Tibial artery (tissue), 4 donors: ENCODE measurements at regions not wholly inside any gene's neighbourhood (a gene's known extent, or its start where the extent isn't known, plus 50 kb on each side); places are given as distances from the start of the nearest gene placed in this dataset.

Experiments used
- DNase-seq, 2 donors: peaks; one replicate each; pipeline ENCODE4 v3.0.0-alpha.2; 2019
- H3K27ac ChIP-seq, 2 donors: fragments of 200-600 bp; sonication (generic) in 1 of 2; 1 replicate in 1 of 2; 2 replicates in 1 of 2; pipeline ENCODE4 v1.5.1; 2018 to 2019; ENCODE audit warnings: mild to moderate bottlenecking in 1 of 2
- H3K27me3 ChIP-seq, 2 donors: fragments of 200-600 bp; sonication (generic) in 1 of 2; one replicate each; pipeline versions ENCODE4 v1.5.1 to v1.6.0; 2016 to 2019
- H3K36me3 ChIP-seq, 3 donors: fragments of 200-600 bp; sonication (generic) in 2 of 3; one replicate each; pipeline ENCODE4 v1.5.1; 2016 to 2019; ENCODE audit warnings: mild to moderate bottlenecking in 2 of 3
- H3K4me1 ChIP-seq, 4 donors: fragments of 200-600 bp; sonication (generic) in 2 of 4; 1 replicate in 3 of 4; 2 replicates in 1 of 4; pipeline ENCODE4 v1.5.1; 2016 to 2019
- H3K4me3 ChIP-seq, 2 donors: fragments of 200-600 bp; sonication (generic) in 1 of 2; 1 replicate in 1 of 2; 2 replicates in 1 of 2; pipeline ENCODE4 v1.5.1; 2018 to 2019; ENCODE audit warnings: mild to moderate bottlenecking in 2 of 2
- H3K9me3 ChIP-seq, 3 donors: fragments of 200-600 bp; sonication (generic) in 1 of 3; one replicate each; pipeline ENCODE4 v1.5.1; 2016 to 2019
- CTCF ChIP-seq, 2 experiments: fragments of 200-600 bp in 1 of 2; fragments of 450-650 bp in 1 of 2; IDR thresholded peaks; one replicate each; pipeline ENCODE4 v1.5.1; 2017 to 2019; ENCODE audit warnings: antibody characterized with exemption in 2 of 2, mild to moderate bottlenecking in 1 of 2, moderate library complexity in 1 of 2
- intact Hi-C: fragments of 100-400 bp; cut with DNase I; formaldehyde crosslinking; loops from one replicate; pipeline ENCODE4 v1.15.0; 2023; ENCODE audit warnings: low total_unique reads

GRCh38 chr1:189678779-189679178 is 798.9 kb downstream of the BRINP3 start:
- Histone ChIP-seq H3K4me1 (no peaks in the 10 kb centered on the region), H3K4me3 (no peak overlapping the region), H3K27ac (no peak overlapping the region), H3K9me3 (no peaks in the 10 kb centered on the region), H3K27me3 (no peaks in the 10 kb centered on the region), H3K36me3 (no peaks in the 10 kb centered on the region)
- no peak for TF ChIP-seq CTCF (IDR thresholded peaks at IDR 0.05)
- no peak for DNase-seq
- intact Hi-C loops = no loop called here

GRCh38 chr1:189681252-189681919 is 796.3 kb downstream of the BRINP3 start:
- DNase-seq = no peak
- Histone ChIP-seq H3K27me3 (no peaks in the 10 kb centered on the region), H3K36me3 (no peaks in the 10 kb centered on the region), H3K9me3 (no peaks in the 10 kb centered on the region), H3K4me1 (no peaks in the 10 kb centered on the region), H3K4me3 (no peak overlapping the region), H3K27ac (no peak overlapping the region)
- intact Hi-C loops = no loop called here
- TF ChIP-seq CTCF (IDR thresholded peaks at IDR 0.05) = no peak

GRCh38 chr1:189682591-189682990 is 795.1 kb downstream of the BRINP3 start:
- DNase-seq = no peak
- no peaks in the 10 kb centered on the region for H3K9me3 ChIP-seq
- H3K27me3 ChIP-seq = no peaks in the 10 kb centered on the region
- H3K36me3 ChIP-seq = no peaks in the 10 kb centered on the region
- no peak for TF ChIP-seq CTCF (IDR thresholded peaks at IDR 0.05)
- H3K4me3 ChIP-seq = no peak overlapping the region
- H3K27ac ChIP-seq = no peak overlapping the region
- H3K4me1 ChIP-seq = no peaks in the 10 kb centered on the region
- intact Hi-C loops = no loop called here

- no peak for TF ChIP-seq CTCF (IDR thresholded peaks at IDR 0.05)
- no peak for DNase-seq
- Histone ChIP-seq H3K4me1 (no peaks in the 10 kb centered on the region), H3K9me3 (no peaks in the 10 kb centered on the region), H3K36me3 (no peaks in the 10 kb centered on the region), H3K27me3 (no peaks in the 10 kb centered on the region), H3K4me3 (no peak overlapping the region), H3K27ac (no peak overlapping the region)
- intact Hi-C loops = no loop called here
These were observed 791.4 kb downstream of the BRINP3 start for GRCh38 chr1:189686288-189686687.

GRCh38 chr1:189693140-189693539 is 784.5 kb downstream of the BRINP3 start:
- H3K4me3 ChIP-seq = no peak overlapping the region
- TF ChIP-seq CTCF (IDR thresholded peaks at IDR 0.05) = no peak
- no peak for DNase-seq
- H3K9me3 ChIP-seq = no peaks in the 10 kb centered on the region
- no peaks in the 10 kb centered on the region for H3K36me3 ChIP-seq
- intact Hi-C loops = no loop called here
- no peak overlapping the region for H3K27ac ChIP-seq
- no peaks in the 10 kb centered on the region for H3K27me3 ChIP-seq
- no peaks in the 10 kb centered on the region for H3K4me1 ChIP-seq

GRCh38 chr1:189696297-189696696 is 781.4 kb downstream of the BRINP3 start:
- no peak for DNase-seq
- no peaks in the 10 kb centered on the region for H3K4me1 ChIP-seq
- no peaks in the 10 kb centered on the region for H3K9me3 ChIP-seq

More at GRCh38 chr1:189696297-189696696, 781.4 kb downstream of the BRINP3 start:
- TF ChIP-seq CTCF (IDR thresholded peaks at IDR 0.05) = no peak
- H3K27me3 ChIP-seq = no peaks in the 10 kb centered on the region
- no peaks in the 10 kb centered on the region for H3K36me3 ChIP-seq
- intact Hi-C loops = no loop called here
- no peak overlapping the region for H3K4me3 ChIP-seq
- H3K27ac ChIP-seq = no peak overlapping the region
